GM19324 (cell line): ENCODE measurements at regions not wholly inside any gene's neighbourhood (a gene's known extent, or its start where the extent isn't known, plus 50 kb on each side); places are given as distances from the start of the nearest gene placed in this dataset.

Experiments used
- ATAC-seq: cut with Tn5 transposase; IDR thresholded peaks from one replicate; pipeline ENCODE4 v1.9.1; 2021; ENCODE audit warnings: mild to moderate bottlenecking, moderate library complexity; ENCODE audit not compliant: unreplicated experiment, low FRiP score

DNA sequence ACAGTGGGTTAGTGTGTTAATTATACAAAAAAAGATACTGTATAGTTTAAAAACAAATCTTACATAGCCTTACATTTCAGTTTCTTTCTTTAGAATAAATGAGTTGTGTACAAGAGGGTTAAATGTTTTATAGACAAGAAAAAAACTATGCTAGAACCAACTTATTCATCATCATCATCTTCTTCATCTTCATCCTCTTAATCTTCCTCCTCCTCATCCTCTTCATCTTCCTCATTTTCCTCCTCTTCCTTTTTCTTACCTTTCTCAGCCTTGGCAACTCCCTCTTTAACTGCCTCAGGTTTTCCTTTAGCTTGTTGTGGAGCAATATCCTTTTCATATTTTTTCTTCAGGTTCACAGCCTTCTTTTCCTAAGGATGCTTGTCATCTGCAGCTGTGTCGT lies 53.7 kb downstream of the RPS12 start:
- ATAC-seq: no peak

DNA sequence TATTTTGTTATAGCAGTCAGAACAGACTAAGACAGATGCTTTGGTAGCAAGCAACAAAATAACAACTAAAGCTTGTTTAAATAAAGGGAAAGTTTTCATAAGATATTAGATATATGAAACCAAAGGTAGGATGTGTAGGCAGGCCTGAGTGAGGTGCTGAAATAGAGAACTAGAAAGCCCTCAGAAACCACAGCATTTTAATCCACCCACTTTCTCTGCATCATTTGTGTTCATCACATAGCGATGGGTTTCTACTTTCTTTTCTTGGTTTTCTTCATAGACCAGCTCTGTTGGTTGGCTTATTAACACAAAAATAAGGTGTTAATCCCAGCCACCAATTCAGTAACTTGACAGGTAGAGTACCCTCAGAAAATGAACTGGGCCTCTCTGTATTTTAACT lies 58.6 kb downstream of the RPS12 start:
- peak; percentile 99 for ATAC-seq

GRCh38 chr6:132877003-132877402 lies 62.6 kb downstream of the RPS12 start:
- ATAC-seq: no peak

DNA sequence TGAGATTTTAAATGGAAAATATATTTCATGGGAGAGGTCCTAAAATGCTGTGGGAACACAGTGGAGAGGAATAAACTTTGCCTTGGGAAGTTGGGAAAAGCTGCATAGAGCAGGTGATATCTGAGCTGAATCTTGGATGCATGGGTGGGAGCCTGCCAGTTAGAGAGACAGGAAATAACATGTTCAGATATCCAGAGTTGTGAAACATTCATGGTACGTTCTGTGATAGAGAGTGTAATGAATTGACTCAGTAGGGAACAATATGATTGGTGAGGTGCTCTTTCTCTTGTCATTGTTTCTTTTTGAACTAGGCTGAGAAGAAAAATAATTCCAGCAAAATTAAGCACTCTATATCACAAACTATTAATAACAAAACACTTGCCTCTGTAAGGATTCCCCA lies 72.8 kb downstream of the RPS12 start:
- no peak for ATAC-seq

DNA sequence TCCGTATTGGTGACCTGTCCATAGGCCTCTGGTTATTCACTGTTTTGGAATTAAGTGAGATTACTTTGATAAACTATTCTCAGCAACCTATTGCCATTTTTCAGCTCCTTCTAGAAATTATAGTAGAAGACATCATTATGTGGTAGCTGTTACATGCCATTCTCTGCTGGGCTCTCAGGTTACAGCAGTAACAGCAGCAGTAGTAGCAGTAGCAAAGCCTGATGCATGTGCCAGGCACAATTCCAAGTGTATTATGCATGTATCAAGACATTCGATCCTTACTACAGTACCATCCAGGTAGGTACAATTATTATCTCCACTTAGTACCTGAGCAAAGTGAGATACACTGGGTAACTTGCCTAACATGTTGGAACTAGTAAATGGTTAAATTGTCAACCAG lies 74.3 kb downstream of the RPS12 start:
- no peak for ATAC-seq

DNA sequence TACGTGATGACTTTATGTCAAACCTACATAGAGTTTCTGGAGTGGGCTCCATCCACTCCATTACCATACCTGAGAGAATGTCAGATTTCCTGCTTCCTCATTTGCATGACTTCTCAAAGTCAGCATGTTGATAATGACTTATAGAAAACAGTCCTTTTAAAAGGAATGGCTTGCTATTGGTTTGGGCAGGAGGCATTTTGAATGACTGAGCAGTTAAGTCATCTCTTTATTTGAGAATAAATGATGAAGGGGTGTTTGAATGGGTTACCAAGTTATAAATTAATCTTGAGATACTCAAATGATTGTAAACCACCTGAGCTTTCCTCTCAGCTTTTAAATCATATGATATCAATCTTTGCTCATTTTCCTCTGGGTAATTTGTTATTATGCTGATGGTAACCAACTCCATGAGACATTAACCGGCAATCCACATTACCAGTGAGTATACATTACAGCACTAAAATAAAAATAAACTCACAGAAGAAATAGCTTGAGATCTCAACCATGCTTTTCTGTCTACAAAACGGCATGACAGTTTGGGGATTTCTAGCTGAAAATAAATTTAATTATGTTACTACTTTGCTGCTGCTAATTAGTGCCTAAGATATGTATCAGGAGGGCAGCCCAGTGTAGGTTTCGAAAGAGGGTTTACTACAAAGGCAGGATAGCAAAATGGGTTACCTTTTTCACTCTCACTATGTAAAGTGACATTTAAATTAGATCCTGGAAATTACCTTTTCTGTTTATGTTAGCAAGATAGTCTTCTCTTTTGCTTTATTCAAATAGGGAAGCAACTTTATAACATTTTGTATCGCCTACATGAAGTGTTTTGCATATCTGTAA lies 78.8 kb downstream of the RPS12 start:
- ATAC-seq: no peak

GRCh38 chr6:132893772-132894490 lies 79.6 kb downstream of the RPS12 start:
- ATAC-seq: no peak

DNA sequence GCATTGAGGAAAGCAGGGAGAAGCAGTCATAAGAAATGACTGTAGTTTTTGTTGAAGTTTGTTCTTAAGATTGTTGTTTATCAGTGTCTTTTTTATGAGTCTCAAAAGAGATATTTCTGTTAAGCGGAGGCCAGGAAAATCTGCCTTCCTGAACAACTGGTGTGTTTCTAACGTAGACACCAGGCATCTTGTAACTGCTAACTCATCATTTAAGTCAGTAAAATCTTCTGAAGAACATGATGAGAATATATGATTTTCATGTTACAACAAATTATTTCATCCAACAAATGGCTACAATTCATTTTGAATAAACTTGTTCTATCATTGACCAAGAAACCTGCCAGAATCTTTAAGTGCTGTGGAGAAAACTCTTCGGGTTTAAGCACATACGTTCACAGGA lies 84.0 kb downstream of the RPS12 start:
- no peak for ATAC-seq

GRCh38 chr6:132900849-132901248 lies 86.5 kb downstream of the RPS12 start:
- no peak for ATAC-seq

GRCh38 chr6:132902901-132903300 lies 88.5 kb downstream of the RPS12 start:
- no peak for ATAC-seq

DNA sequence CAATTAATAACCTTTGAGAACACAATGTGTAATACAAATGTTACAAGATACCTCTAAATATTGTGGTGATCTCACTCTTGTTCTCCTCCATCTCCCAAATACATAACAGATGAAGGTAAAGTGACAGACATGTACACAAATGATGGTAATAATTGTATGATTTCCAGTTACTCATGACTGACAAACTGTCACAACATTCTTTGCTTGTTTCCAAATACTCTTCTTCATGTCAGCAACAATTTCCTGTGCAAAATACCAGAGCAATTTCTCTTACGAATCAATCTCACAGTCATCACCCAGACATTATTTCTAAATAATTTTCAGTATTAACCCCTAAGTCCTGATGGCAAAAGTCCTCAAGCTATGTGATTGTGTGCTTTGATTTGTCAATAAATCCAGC lies 92.9 kb downstream of the RPS12 start:
- no peak for ATAC-seq

DNA sequence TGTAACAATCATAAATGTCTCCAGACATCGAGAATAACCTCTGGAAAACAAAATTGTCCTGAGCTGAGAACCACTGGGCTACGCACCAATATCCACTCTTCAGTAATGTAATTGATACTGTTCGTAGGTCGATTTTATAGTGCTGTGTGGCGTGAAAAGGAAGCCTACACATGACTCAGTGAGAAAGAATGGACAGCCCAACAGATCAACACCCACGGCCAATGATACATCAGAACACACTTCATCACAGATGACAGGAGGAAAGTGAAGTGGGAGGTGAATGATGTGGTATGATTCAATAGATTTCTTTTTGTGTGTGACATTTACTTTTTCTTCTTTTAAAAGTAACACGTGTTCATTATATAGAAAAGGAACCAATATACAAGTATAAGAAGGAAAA lies 93.5 kb downstream of the RPS12 start:
- no peak for ATAC-seq

DNA sequence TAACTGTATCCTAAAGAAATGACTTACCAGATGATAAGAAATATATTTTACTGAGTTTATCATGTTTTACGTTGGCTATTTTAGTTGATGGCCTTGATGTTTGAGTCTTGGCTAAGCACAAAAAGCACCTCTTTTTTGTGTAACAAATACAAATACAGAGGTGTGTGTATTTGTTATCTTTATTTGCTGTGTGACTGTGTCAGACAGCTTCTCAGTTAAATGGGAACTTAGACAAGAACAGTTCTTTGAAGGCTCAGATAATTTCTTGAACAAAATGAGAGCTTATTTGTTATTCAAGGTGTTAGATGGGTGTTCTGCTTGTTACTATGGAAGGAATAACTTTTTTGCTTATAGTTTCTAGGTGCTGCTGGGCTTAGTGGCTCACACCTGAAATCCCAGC lies 95.4 kb downstream of the RPS12 start:
- ATAC-seq: no peak

DNA sequence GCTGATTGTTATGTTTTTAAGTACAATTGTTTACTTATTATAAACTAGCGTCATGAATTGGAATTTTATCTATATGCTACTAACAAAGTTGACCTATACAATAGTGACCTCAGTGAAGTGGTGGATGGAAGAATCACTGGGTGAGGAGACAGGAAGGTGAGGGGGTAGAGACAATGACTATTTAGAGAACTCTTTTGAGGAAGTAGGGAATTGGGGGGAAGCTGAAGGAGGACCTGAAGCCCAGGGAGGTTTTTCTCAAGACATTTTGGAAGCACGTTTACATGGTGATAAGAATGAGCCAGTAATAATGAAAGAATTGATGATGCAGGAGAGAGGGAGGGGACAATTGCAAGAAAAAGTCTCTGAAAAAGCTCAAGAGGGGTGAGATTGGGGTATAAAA lies 96.4 kb downstream of the RPS12 start:
- ATAC-seq: no peak

DNA sequence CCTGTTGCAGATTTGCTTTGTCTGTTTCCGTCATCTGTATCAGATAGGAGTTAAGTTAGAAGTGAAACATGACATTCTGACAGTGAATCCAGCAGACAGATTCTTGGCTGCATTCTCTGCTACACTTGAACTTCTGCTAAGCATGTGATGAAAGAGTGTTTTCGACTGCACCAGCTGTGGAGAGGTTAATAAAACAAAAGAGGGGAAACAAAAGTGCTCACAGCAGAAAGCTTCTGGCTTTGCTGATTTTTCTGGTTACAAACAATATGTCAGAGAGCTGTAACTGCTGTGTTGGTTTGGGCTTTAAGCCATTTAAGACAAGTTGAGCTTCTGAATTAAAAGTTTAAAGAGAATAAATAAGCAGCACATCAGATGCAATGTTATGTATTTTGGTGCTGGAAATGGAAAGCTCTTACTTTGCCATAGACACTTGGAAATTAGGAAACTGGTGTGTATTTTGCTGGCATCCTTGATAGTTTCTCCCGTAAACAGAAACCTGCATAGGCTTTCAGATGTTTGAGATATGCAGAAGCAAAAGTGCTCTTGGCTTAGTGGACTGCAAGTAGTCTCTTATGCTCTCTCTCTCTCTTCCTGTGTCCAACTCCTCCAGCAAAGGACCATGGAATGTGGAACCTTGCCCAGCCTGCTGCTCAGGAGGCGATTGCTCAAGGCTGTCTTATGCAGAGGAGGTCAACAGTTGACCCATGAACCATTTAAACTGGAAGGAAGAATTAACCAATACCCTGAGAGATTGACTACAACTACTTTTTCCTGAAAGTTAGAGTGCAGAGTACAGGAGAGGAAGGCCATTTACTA lies 104.9 kb downstream of the RPS12 start:
- ATAC-seq: no peak

- no peak for ATAC-seq
These were observed 113.3 kb downstream of the RPS12 start for GRCh38 chr6:132927713-132928112.

DNA sequence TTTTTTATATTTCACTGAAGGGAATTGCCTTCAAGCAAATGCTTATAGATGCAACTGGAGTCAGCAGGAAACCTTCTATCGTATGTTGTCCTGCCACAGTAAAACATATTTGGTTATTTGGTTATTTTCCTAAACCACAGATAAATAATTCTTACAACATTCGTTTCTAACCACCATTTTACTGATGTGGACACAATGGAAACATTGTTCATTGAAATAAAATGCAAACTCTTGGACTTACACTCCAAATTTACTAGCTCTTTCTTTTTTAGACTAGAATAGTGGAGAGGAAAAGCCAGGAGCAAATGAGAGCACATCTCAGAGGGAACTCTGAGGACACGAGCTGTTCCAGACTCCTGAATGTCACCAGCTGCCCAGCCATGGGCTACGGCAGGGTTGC lies 114.8 kb downstream of the RPS12 start:
- no peak for ATAC-seq

DNA sequence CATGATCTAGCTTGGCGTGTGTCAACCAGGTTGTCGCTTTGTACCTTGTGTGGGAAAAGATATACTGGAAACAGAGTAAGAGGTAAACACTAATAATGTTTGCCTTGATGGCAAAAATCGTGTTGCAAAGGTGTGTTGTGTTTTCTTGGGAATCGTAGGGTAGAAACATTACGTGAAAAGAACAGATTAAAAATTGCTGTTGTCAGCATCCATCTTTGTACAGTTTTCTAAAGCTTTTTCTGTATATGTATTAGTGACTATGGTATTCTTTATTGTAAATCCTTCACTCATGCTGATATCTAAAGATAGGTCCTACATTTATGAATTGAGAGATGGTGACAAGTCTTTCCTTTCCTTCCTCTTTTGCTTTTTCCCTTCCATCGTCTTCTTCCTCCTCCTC lies 116.9 kb downstream of the RPS12 start:
- no peak for ATAC-seq

DNA sequence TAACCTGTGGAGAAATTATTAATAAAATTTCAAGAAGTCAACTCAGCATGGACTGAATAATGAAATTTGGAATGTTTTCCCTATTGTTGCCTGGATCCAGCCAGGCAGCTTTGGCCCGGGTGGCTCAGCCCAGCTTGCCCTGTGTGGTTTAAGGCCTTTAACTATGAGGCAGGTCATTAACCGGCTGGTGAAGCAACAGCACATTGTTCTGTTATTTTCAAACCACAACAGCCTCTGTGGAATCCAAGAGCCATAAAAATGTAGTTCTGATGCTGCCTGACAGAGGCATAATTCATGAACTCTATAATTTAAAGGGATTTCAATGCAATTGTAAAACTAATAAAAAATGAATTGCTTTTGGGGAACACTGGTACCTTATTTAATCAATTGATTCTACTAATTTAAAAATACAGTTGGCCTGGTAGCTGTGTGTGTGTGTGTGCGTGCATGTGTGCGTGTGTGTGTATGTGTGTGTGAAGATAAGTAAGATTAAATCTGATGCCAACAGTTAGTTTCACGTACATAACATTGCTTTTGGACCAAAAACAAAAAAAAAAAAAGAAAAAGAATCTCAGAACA lies 117.7 kb downstream of the RPS12 start:
- ATAC-seq: no peak

DNA sequence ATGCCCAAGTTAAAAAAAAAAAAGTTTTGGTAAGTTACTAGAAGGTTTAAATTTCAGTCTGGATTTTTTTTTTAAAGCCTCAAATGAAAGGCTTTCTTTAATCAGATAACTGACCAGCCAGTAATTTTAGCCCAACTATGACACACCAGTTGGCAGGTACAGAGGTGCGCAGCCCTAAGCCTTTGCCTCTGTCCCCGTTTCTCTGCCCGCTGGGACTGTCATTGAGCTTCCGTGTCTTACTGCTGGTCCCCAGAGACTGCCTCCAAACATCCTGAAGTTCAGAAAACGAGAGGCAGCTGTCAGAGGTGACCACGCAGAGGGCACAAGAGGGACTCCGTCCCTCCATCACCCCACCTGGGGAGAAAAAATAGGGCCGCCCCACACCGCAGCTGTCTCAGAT lies 118.2 kb downstream of the RPS12 start:
- ATAC-seq: no peak

- ATAC-seq: no peak
These were observed 118.7 kb downstream of the RPS12 start for GRCh38 chr6:132933090-132933489.
